ENCODE measurements at regions not wholly inside any gene's neighbourhood (a gene's known extent, or its start where the extent isn't known, plus 50 kb on each side); places are given as distances from the start of the nearest gene placed in this dataset.

- DNase-seq (ENCODE audit: low spot score): no peak
Measured at GRCh38 chr7:106775975-106776607, 89.0 kb upstream of the PIK3CG start.

- no peak for DNase-seq (ENCODE audit: low spot score)
Measured at GRCh38 chr7:106776618-106777347, 88.3 kb upstream of the PIK3CG start.

- no peak for DNase-seq (ENCODE audit: low spot score)
Measured at GRCh38 chr7:106777674-106778299, 87.3 kb upstream of the PIK3CG start.

GRCh38 chr7:106778656-106779250 lies 86.3 kb upstream of the PIK3CG start:
- DNase-seq (ENCODE audit: low spot score): no peak

- DNase-seq (ENCODE audit: low spot score): peak; percentile 73
Measured at GRCh38 chr7:106779877-106780276, 85.2 kb upstream of the PIK3CG start.

GRCh38 chr7:106781007-106781406 lies 84.1 kb upstream of the PIK3CG start:
- no peak for DNase-seq (ENCODE audit: low spot score)

- no peak for DNase-seq (ENCODE audit: low spot score)
Measured at GRCh38 chr7:106781828-106782544, 83.1 kb upstream of the PIK3CG start.

- DNase-seq (ENCODE audit: low spot score): no peak
Measured at GRCh38 chr7:106783286-106783685, 81.8 kb upstream of the PIK3CG start.

- no peak for DNase-seq (ENCODE audit: low spot score)
Measured at GRCh38 chr7:106788637-106789036, 76.4 kb upstream of the PIK3CG start.

- no peak for DNase-seq (ENCODE audit: low spot score)
Measured at GRCh38 chr7:106791526-106791925, 73.6 kb upstream of the PIK3CG start.

GRCh38 chr7:106792233-106792926 lies 72.7 kb upstream of the PIK3CG start:
- no peak for DNase-seq (ENCODE audit: low spot score)

- DNase-seq (ENCODE audit: low spot score): peak; percentile 73
Measured at GRCh38 chr7:106793015-106793975, 71.8 kb upstream of the PIK3CG start.

- DNase-seq (ENCODE audit: low spot score): no peak
Measured at GRCh38 chr7:106794276-106795083, 70.6 kb upstream of the PIK3CG start.

- DNase-seq (ENCODE audit: low spot score): no peak
Measured at GRCh38 chr7:106795084-106795876, 69.8 kb upstream of the PIK3CG start.

- DNase-seq (ENCODE audit: low spot score): no peak
Measured at GRCh38 chr7:106795877-106796231, 69.2 kb upstream of the PIK3CG start.

- DNase-seq (ENCODE audit: low spot score): no peak
Measured at GRCh38 chr7:106797937-106798336, 67.1 kb upstream of the PIK3CG start.

GRCh38 chr7:106802589-106802988 lies 62.5 kb upstream of the PIK3CG start:
- DNase-seq (ENCODE audit: low spot score): no peak

- no peak for DNase-seq (ENCODE audit: low spot score)
Measured at GRCh38 chr7:106806556-106806955, 58.5 kb upstream of the PIK3CG start.

- no peak for DNase-seq (ENCODE audit: low spot score)
Measured at GRCh38 chr7:106807474-106807873, 57.6 kb upstream of the PIK3CG start.

All from LoVo (cell line).